ENCODE measurements at regions not wholly inside any gene's neighbourhood (a gene's known extent, or its start where the extent isn't known, plus 50 kb on each side); places are given as distances from the start of the nearest gene placed in this dataset.

DNA sequence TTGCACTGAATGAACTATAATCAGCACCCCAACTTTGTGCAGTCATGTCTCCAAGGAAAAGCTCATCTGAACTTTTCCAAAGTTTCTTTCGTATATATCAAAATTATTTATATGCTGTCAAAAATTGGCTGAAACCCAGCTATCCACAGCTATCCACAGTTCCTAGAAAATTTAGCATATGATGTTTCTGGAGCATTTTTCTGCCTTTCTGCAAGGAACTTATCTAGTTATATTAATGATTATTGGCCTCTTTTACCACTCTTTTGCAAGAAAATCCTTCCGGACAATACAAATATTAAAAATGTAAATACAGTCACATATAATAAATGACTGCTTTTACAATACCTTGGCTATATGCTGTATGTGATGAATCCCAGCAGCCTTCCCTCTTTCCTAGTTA, 270.2 kb downstream of the TMEM167A start:
- no peak for DNase-seq (ENCODE audit: low read depth, low spot score)

DNA sequence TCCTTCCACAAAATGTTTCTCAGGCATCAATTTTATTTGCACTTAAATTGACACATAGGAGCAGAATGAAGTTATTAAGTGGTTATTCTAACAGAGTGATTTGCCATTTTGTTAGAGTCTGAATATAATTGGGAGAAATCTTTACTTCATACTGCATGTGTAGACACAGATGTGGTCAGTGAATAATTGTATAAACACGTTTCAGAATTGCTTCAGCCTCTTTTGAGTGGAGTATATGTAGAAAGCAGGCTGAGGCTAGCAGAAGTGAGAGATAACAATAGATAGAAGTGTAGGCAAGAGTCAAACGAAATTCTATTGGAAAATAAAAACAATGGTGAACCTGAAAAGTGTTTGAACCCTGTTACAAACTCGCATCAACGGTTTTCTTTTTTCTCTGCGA, 270.7 kb downstream of the TMEM167A start:
- no peak for DNase-seq (ENCODE audit: low read depth, low spot score)

DNA sequence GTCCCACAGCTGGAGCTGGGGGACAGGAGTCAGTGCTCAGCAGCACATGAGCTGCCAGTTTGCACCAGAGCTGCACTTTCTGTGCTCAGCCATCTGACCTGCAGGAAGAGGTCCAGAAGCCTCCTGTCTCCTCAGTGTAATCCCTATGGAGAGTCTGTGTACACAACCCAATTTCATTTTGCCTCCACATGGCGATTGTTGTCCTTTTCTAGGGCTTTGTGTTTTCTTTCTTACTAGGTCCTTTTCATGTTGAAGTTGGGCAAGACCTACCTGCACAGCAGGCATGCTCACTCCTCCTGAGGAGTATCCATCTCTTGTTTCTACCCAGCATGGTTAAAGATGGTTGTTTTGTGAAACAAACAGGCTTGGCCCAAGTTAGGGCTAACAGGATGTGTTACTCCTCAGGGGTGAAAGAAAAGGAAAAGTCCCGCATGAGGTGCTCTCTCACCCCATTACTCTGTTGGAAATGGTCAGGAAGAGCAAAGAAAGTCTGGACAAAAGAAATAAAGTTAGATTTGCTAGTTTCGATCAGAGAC, 273.0 kb downstream of the TMEM167A start:
- DNase-seq (ENCODE audit: low read depth, low spot score): no peak

DNA sequence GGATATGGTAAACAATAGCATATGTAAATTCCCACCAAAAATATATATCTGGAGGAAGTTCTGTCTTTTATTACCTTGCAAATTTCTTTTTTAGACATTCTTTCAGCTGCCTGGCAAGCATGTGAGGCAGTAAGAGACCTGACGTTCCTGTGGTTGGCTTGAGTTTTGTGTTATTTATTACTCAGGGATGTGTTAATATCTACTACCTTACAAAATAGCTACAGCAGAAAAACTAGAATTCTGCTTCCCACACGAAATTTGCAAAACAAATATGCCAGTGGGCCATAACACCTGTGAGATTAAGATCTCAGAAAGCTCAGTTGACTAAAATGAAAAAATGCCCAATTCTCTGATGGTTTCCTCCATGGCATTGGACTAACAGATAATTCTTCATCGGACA, 274.2 kb downstream of the TMEM167A start:
- DNase-seq (ENCODE audit: low read depth, low spot score): no peak

DNA sequence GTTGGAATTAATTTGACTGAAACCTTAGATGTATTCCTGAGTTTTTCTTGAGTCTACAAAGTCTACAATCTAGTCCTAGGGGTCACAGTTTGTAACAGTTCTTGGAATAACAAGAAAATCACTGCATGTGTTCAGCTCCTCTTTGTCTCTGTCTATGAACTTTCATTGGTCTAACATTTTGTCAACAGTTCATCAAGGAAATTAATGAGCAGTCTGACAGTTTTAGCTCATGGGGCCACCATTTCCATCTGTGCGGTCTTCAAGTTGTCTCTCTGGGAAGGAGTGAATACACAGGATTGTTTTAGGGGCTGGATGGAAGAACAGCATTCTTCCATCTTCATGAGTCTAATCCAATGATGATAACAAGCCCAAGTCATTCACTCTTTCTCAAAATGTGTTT, 276.4 kb downstream of the TMEM167A start:
- no peak for DNase-seq (ENCODE audit: low read depth, low spot score)

DNA sequence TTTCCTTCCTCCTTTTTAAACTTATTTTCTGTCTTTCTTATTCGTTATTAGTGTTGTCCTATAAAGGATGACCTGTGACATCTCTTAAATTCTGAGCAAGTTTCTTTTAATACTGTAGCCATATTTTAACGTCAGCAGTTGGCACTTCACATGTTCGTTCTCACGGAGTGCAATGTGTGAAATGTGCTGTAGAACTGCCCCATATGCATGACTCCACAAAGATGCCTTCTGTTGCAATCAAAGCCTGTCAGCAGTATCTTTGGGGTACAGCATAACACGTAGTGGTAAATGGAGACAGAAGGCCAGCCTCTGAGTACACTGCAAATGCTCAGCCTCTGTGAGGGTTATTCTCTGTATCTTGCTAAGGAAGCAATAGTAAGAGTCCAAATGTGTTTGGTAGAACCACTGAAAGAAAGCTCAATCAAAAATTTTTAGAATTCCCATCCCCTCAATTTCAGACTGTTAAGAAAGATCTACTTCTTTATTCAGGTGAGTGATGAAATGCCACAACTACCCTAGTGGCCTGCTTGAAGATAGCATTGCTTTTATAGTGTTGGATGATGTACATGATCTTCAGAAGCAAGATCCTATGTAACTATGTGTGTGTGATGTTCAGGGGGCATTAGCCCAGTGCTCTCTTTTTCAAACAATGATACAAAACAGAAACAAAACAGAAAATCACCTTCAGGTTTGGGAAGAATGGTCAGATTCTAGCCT, 277.7 kb downstream of the TMEM167A start:
- DNase-seq (ENCODE audit: low read depth, low spot score): no peak

DNA sequence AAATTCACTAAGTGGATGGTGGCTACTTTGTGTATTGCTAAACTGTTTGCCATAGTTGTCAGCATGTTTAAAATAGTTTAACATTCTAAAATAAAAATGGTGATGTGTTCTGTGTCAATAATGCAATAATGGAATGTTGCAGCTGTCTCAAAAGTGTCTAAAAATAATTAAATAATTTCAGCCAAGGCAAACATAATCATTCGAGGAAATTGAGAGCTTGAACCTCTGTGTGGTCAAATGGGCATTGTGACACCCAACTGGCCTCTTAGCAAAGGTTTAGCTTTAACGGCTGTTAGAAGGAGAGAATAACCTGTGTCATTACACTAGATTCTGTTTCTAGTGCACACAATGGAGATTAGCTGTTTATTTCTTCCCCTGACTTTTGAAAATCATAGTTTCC, 278.5 kb downstream of the TMEM167A start:
- no peak for DNase-seq (ENCODE audit: low read depth, low spot score)

DNA sequence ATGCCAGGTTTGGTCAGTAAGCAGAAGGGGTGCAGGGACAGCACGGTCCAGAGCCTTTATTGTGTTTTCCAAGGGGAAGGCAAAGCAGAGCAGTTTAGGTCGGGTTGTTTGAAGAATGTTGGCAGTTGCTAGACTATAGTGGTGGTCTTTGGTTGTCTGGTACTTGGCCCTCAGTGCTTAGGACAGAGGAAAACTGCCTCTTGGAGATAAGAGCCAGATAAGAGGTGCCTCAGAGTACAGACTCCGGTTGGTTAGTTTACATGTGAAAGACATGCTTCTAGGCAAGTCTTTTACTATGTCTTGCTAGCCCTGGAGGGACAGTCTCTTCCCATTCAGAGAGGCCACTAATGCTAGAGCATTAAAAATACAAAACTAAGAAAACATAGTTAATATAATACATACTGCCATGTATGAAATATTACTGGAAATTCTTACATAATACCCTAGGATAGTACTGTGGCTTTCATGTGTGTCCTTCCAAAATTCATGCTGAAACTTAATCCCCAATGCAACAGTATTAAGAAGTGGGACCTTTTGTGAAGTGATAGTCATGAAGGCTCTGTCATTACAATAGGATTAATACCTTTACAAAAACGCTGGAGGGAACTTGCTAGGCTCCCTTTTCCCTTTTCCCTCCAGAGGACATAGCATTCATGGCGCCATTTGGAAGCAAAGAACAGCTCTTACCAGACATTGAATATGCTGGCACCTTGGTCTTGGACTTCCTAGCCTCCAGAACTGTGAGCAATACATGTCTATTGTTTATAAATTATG, 280.4 kb downstream of the TMEM167A start:
- no peak for DNase-seq (ENCODE audit: low read depth, low spot score)

DNA sequence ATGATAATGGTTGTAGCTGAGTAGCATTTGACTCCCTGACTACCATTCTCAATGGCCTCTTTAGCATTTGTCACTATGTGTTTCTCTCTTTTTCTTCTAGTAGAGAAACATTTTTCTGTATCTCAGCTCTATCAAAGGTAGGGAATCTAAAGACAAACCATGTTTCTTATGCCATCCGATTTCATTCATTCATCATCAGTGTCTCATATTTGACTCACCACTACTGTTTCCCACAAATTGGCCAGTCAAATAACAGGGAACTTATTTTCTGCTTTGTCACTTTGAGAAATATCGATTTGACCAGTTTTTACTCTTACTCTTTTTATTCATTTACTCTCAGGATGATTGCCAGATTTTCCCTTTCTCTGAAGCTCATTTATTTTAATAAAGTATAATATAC, 282.3 kb downstream of the TMEM167A start:
- DNase-seq (ENCODE audit: low read depth, low spot score): no peak

DNA sequence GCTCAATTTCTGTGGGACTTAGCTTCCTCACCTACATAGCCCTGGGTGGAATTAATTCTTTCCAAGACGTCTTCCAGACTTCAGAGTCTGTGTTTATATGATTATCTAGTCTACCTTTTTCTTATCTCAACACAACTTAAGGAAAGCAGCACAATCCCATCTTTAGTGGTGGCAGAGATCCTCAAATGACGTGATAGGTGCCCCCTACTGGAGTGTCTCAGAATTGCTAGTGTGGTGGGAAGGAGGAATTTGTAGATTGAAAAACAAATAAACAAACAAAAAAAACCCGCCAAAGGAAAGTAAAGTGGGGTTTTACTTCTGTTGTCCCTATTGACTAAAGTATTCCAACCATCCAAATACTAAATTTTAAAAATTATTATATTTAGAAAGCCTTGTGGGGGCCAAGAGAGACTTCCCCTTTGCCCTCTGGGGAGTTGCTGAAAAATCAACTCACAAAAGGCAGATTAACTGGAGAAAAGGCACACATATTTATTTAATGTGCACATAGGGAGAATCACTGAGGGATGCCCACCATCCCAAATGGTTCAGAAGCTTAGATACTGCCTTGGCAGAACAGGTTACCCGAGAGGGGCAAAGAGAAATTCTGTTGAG, 283.3 kb downstream of the TMEM167A start:
- DNase-seq (ENCODE audit: low read depth, low spot score): no peak

DNA sequence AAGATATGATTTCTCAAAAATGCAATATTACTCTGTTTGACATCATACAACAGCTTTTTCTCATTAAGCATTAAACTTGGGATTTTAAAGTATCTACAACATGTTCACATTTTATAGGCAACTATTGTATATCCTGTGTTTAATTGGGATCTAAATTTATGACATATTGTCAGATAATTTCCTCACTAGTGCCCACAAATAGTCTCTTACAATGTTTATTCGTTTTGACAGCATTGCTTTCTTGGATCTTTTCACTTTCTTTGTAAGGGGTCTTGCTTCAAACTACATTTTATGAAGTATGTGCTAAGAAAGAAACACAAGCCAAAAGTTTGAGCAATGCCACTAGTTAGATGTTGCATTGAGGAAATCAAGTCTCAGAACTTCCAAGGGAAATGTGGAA, 285.1 kb downstream of the TMEM167A start:
- no peak for DNase-seq (ENCODE audit: low read depth, low spot score)

DNA sequence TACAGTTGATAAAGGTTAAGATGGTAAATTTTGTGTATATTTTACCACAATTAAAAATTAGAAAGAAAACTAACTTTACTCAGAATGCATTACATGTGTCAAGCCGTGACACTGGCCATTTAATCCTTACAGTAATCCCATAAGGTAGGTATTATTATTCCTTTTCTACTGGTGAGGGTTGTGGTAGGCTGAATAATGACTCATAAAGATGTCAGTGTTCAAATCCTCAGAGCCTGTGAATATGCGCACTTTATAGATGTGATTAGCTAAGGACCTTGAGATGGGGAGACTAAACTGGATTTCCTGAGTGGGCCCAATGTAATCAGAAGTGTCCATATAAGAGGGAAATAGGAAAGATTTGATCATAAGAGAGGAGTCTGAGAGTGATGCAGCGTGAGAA, 288.1 kb downstream of the TMEM167A start:
- DNase-seq (ENCODE audit: low read depth, low spot score): no peak

DNA sequence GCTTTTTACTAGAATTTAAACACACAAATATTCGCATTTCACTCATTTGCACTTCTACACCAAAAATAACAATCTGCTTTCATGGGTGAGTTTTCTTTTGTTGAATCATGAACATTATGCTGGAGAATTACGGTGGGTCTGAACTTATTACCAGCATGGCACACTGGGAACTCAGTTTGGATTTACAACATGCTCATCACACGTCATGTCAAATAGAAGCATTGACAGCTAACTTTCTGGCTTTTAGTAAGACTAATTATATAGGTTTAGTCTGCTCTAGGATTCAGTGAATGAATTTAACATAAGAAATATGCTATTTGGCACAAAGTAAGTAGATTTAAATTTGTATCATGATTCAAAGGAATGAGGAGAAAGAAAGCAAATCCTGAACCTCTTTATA, 290.4 kb downstream of the TMEM167A start:
- DNase-seq (ENCODE audit: low read depth, low spot score): no peak

DNA sequence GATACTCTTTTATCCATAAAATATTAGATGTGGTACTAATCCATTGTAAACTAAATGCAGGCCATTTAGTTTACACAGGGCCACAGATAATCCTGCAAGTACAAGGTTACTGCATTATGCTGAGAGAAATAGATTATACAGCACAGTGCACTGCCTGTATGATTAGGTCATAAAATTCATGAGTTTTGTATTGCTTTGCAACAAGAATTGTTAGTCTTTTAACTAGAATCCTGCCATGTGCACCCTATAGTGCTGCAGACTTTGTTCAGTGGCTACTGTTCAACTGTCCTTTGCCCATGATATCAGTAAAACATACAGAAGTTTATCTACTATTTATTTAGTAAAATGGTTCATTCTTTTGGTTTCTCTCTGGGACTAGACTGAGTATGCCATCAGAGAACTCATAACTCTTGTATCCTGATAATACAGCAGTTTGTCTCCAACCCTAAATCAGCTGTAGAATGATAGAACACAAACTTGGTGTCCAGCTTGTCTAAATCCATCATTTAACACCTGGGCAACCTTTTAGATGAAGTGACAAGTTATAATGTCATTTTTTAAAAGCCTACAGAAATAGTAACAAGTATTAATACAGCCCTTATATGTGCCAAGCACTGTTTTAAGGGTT, 291.2 kb downstream of the TMEM167A start:
- DNase-seq (ENCODE audit: low read depth, low spot score): no peak

DNA sequence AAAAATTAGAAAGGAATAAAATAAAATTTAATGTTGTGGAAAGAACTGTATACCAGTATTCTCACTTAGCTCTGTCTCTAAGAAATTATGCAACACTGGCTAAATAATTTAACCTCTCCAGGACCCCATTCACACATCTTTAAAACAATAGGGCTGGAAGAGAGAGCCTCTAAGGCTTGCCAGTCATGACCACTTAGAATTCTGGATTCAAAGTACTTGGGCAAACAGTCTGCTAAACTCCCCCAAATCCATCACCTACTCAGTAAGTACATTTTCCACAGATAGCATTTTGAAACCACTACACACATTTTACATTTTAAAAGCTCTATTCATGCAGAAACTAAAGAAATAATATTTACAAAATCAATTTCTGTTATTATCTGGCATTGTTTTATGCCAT, 291.7 kb downstream of the TMEM167A start:
- DNase-seq (ENCODE audit: low read depth, low spot score): no peak

DNA sequence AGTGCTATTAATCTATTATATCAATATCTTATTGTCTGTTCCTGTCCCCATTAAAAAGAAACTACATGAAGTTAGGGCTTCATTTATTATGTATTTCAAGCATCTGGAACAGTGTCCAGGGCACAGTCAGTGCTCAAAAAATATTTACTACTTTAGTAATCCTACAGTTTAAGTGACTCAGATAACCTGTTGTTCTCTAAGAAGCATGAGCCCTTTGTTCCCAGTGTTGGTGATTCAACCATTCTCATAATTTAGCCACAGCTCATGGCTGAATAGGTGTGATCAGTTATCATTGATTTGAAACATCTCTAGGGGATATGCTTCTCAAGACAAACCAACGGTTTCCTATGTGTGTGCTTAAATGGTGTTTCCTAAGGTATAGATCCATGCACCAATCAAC, 292.7 kb downstream of the TMEM167A start:
- DNase-seq (ENCODE audit: low read depth, low spot score): no peak

DNA sequence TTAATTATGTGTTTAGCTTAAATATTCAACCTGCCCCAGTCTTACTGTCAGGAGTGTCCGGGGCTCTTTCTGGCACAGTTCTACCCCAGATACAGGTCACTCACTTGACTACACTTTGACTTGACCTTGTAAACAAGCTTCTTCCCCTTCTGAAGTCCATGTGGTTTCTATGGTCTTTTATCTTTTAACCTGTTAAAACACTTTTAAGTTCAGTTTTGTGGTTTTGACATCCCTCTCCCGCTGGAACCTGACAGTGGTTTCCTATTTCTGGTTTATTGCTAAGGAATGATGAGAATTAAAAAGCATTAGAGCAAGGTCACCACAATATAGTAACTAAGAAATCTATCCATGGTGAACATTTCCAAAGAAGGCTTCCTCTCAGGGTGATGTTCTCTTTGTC, 300.1 kb downstream of the TMEM167A start:
- no peak for DNase-seq (ENCODE audit: low read depth, low spot score)

DNA sequence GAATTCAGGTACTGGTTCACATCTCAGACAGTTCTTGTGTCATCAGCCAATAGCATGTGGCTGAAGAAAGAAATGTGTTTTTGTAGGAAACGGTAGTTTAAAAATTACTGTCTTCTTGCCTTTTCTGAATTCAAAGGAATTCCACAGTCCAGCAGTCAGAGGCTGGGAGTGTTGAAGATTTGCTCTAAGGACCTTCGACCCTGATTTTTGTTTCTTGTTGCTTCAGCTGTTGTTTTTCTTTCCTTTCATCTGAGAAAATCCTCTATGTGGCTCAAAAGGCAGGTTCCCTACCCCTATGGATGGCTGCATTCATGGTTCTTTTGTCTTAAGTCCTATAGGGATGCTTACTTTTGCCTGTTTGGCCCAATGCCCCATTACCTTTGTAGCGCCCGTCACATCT, 304.9 kb downstream of the TMEM167A start:
- DNase-seq (ENCODE audit: low read depth, low spot score): no peak

DNA sequence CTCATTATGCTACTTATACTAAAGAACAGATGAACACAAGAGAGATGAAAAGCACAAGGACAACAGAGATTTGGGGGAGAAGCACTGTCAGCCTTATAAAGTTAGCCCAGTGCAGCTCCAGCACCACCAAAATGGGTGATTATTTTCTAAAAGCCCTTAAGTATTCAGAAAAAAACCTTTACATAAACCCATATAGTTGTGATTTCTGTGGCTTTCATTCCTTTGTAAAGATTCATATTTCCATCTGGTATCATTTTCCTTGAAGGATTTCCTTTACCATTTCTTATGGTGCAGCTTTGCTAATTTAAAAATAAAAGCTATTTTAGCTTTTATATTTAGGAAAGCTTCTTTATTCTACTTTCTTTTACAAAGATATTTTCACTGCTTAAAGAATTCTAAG, 311.0 kb downstream of the TMEM167A start:
- no peak for DNase-seq (ENCODE audit: low read depth, low spot score)

DNA sequence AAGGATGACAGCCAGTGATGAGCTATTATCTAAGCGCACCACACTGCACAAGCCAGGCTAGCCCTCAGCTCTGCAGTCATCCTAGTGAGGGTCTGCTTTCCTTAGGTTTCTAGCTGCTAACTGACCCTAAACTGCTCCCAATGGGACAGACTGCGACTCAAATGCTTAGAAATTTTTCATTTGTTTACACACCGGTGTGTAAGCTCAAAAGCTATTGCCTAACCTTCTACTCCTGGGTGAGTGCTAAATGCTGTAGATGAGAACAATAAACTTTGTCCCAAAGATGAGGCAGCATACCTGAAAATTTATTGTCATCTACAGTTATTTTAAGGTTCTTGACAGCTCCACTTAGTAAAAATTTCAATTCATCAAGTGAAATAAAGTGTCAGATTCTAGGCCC, 311.4 kb downstream of the TMEM167A start:
- DNase-seq (ENCODE audit: low read depth, low spot score): no peak

DNA sequence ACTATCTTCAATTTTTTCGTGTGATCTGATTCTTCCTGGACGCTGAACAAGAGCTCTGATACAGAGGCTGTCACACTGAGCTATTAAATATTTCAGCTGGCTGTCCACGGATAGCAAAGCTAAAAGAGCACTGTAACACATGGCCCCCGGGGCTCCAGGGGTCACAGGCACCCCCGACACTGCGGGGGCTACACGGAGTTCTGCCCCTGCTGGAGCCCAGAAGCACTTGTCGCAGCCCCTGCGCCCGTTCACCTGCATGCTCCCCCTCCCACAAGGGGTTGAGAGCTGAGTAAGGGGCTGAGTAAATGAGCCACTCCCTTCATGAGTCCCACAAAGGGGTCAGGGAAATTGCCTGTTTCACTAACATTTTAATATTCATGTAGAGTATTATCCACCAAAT, 316.3 kb downstream of the TMEM167A start:
- DNase-seq (ENCODE audit: low read depth, low spot score): no peak

DNA sequence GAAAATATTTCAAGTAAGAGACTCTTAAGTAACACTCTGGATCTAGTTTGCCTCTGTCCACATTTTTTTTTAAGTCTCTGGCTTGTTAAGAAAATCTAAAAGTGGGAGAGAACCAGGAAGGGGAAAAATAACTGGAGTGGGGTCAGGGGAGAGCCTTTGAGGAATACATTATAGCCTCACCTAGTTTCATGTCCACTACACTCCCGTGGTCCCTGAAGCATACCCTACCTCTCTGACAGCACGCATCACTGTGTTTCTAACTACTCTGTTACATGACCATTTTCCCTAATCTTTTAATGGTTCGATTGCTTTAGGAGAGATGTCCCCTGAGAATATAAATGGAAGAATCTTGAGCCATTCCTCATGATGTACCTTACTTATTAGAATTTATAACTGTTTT, 318.3 kb downstream of the TMEM167A start:
- no peak for DNase-seq (ENCODE audit: low read depth, low spot score)
